Ramos (cell line): ENCODE measurements at regions not wholly inside any gene's neighbourhood (a gene's known extent, or its start where the extent isn't known, plus 50 kb on each side); places are given as distances from the start of the nearest gene placed in this dataset.

Source experiments
- in situ Hi-C: fragments of 300-500 bp; cut with MboI; formaldehyde crosslinking; loops from one replicate; pipeline ENCODE4 v1.14.3; 2022; ENCODE audit warnings: low sequenced_read_pairs; ENCODE audit not compliant: unreplicated experiment

DNA sequence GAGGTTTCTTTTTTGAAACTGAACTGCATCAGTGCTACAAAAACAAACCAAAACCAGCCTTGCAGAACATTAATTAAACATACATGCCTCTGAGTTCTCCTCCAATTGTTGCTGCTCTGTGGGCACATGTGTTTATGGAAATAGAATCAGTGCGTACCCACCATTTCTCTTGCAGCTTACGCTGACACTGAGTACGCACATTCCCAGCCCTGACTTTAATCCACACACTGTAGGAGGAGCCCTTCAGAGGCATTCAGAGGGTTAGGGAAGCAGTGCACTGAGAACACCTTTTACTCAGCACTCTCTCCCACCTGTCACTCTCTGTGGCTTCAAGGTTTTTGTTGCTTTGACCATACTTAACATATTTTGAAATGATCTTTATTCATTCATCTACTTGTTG lies 250.5 kb upstream of the PWP1 start:
- in situ Hi-C loops: no loop called here

DNA sequence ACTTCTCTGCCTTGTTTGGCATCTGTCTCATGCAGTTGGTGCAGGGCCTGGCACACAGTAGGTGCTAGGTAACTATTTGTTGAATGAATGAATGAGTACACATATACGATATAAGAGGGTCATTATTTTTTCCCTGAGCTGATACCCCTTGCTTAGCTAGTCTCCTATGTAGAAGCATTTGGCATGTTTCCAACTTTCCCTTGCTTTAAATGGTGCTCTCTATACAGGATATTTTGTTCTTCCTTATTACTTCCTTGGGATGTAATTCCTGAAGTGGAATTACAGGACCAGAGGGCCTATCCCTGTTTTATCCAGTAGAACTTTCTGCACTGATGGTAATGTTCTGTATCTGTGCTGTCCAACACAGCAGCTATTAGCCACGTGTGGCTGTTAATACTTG lies 250.1 kb upstream of the PWP1 start:
- in situ Hi-C loops: no loop called here

DNA sequence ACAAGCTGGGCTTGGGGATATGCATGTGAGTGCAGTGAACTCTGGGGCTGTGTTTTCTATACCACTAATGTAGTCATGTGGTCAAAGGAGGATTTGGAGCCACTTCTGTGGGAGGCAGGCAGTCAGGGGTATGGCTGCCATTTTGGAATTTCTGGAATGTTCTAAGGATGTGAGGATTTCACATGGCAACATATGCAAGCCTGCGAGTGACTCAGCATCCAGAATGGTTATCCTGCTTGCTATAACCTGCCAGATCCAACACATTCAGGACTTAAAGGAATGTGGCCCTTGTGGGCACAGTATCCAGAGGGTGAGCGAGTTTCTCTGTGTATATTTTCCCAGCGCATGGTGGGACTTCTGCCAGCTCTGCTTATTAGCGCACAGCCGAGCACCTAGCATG lies 249.2 kb upstream of the PWP1 start:
- in situ Hi-C loops: no loop called here

DNA sequence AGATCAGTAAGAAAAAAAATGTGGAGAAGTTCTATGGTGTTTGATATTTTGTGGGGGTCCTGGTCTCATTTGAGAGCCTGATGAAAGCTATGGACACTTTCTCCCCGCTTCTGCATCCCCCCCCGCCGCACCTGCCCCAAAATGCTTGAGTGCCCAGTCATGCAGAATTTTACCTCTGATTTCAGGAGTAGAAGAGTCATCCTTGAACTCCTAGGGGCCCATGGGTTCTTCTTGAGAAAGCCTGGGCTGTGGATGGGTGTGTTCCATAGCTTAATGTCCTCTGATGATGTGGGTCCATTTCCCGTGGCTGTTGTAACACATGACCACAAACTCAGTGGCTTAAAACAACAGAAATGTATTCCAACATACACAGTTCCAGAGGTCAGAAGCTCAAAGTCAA lies 248.8 kb upstream of the PWP1 start:
- in situ Hi-C loops: no loop called here

GRCh38 chr12:107437954-107438353 lies 247.6 kb upstream of the PWP1 start:
- in situ Hi-C loops: no loop called here

GRCh38 chr12:107439026-107439738 lies 246.4 kb upstream of the PWP1 start:
- in situ Hi-C loops: no loop called here

DNA sequence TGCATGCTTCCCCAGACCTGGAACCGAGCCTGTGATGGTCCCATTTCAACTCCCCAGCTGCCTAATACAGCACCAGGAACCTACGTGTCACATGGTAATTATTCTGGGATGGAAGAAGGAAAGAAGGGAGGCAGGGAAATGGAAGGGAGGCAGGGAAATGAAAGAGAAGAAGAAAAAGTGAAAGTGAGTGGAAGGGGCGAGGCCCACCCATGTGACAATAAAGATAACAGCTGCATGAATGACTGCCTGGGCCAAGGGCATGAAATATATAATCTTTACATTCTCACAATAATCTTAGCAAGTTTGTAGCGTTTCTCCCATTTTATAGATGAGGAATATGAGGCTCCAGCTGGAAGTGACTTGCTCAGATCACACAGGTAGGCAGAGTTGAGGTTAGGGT lies 245.0 kb upstream of the PWP1 start:
- in situ Hi-C loops: no loop called here

DNA sequence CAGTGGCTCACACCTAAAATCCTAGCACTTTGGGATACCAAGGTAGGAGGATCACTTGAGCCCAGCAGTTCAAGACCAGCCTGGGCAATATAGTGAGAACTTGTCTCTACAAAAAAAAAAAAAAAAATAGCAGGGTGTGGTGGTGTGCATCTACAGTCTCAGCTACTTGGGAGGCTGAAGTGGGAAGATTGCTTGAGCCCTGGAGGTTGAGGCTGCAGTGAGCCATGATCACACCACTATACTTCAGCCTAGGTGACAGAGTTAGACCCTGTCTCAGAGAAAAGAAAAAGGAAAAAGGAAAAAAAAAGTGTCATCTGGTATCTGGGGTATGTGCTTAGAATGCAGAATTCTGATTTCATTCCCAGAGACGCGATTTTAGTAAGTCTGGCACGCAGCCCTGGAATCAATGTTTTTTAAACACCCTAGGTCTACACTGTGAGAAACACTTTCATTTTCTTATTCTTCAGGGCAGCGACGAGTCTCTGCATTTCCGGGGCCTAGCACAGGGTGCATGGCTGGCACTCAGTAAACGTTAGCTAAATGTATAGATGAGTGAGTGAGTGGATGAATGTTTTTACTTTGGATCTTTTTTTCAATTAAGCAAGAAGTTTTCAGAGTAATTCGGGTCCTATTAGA lies 243.8 kb upstream of the PWP1 start:
- in situ Hi-C loops: no loop called here

GRCh38 chr12:107442326-107442987 lies 243.1 kb upstream of the PWP1 start:
- in situ Hi-C loops: no loop called here

DNA sequence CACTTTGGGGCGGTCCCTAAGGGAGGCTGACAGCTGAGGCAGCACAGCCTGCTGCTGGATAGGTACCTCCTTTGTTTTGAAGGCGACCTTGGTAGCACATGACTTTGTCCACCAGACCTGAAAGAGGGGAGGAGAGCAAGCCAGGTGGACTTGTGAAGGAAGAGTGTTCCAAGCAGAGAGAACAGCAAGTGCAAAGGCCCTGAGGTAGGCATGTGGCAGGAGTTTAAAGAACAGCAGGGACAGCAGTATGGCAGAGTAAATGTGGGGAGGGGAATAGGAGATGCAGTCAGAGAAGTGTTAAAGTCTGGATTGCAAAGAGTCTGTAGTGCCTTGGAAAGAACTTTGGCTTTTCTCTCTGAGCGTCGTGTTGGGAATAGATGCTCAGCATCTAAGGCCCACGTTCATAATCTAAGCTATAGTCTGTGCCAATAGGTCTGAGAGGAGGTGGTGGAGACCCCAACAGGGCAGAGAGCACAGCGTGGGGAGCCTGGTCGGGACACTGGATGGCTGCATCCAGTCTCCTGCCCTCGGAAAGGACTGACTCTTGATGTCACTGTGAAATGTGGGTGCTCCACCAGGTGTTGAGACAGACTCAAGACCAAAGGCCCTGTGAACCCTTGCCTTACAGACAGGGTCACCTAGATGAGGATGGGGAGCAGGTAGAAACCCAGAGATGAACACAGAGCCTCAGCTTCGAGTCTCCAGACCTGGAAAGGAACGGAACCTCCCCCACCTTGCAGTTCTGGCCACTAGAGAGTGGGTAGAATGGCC lies 242.1 kb upstream of the PWP1 start:
- in situ Hi-C loops: no loop called here

DNA sequence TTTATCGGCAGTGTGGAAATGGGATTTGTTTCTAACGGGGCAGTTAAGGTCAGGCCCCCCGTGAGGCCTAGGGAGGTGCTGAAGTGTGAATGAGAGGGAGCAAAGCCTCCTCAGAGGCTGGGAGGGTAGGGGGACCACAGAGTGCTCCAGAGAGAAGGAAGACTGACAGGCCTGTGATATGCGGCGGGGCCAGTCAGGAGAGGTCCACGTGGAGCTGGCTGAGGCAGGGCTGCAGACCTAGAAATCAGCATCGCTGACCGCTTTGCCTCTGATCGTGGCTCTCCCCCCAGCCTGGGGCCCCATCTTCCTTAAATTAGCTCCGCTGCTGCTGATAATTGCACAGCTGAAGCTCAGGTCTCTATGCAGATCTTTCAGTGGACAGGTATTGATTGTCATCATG lies 240.8 kb upstream of the PWP1 start:
- in situ Hi-C loops: no loop called here

DNA sequence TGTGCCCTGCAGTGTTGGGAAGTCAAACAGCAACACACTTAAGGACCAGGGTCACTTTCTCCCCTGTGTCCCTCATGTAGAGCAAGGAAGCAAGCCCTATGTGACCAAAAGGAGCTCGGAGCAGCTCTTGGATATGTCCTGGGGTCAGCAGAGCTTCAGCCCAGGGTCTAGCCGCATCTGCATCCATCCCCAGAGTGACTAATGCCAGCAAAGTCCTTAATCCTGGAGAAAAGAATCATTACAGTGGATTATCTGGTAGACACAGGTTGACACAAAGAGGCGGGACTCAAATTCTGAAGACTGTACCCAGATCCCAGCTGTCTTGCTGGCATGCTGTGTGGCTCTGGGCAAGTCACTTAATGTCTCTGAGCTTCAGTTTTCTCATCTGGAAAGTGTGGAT lies 239.1 kb upstream of the PWP1 start:
- in situ Hi-C loops: no loop called here

- in situ Hi-C loops: no loop called here
These were observed 238.3 kb upstream of the PWP1 start for GRCh38 chr12:107447336-107447735.

DNA sequence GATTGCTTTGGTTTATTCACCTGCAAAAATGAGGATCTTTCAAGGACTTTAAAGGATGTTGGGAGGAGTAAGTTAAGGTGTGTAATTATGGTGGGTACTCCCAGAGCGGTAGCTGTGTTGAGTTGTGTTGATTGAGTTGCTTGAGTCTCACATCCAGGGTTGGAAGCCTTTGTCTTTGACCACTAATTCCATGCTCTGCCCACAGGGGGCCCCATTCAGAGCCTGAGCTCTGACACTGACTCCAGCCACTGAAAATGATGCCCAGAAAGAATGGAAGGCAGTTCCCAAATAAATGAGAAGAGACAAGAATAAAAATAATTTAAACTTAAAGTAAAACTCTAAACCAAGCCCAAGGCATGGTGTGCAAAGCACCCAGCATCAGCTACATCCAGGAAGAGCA lies 237.4 kb upstream of the PWP1 start:
- in situ Hi-C loops: no loop called here

DNA sequence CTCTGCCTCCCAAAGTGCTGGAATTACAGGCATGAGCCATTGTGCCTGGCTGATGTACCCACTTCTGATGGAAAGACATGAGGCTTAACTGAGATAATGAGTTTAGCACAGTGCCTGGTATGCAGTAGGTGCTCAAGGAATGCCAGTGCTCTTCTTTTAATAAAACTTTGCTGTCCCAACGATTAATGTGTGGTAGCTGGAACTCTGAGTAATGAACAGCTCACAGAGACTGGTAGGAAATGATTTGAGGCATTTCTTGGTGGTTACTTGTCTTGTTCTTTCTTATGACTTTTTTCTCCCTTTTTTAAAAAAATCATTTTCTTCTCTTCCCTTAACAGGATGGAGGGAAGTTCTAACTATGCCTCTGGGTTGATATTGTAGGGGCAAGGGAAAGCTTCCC lies 235.7 kb upstream of the PWP1 start:
- in situ Hi-C loops: no loop called here

DNA sequence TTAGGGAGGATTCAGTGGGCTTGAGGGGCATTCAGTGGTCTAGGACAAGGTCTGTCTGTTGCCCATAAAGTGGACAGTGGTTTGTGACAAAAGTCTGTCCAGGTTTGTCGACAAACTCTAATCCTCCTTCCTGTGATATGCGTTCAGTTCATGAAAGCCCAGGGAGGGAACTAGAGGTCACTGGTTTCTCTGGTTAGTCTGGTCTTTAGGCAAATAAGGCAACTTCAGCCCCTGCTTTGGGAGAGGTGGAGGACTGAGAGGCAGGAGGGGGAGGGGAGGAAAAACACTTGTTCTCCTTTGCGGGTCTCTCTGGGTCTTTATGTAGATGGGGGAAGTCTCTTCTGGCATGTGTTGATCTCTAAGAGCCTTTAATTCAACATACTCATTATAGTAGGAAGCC lies 235.1 kb upstream of the PWP1 start:
- in situ Hi-C loops: no loop called here

GRCh38 chr12:107451246-107451645 lies 234.4 kb upstream of the PWP1 start:
- in situ Hi-C loops: no loop called here

GRCh38 chr12:107454109-107454830 lies 231.3 kb upstream of the PWP1 start:
- in situ Hi-C loops: no loop called here

DNA sequence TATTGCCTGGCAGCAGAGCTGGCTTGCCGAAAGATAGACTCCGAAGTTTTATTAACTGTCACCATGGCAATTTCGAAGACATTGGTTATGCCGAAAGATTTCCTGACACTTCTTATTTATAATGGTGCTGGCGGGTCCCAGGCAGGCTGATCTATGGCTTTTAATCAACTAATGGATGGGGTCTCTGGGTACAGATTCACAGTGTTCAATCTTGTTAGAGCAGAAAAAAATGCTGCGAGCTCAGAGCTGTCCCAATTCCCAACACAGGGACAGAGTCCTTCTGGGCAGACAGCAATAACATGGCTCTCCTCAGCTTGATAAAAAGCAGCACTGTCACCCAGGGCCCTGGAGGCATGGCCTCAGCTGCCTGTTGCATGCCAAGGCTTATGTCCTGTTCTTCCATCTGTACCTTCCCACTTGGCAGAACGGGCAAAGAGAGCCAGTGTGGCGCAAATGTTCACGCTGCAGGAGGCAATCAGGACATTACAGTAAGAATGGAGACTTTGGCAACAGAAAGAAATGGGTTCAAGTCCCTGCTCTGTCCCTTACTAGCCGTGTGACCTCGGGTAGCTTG lies 228.2 kb upstream of the PWP1 start:
- in situ Hi-C loops: no loop called here

GRCh38 chr12:107458163-107458562 lies 227.4 kb upstream of the PWP1 start:
- in situ Hi-C loops: no loop called here
